ENCODE measurements at regions not wholly inside any gene's neighbourhood (a gene's known extent, or its start where the extent isn't known, plus 50 kb on each side); places are given as distances from the start of the nearest gene placed in this dataset.

DNA sequence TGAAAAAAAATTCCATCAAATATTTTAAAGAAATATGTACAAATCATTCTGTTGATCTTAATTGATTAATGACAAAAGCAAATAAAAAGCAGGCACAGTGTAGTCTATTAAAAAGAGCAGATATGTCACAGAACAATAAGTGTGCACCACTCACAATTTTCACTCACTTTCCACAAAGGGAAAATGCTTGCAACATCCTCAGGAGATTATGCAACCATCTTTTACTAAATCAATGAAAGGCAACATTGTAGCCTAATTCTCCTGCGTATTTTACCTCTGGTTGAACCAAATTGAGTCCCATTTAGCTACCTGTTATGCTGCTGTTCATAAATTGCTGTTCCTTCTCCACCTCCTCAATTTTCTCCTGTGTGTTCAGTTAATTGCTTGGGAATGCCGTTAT lies 1346.8 kb upstream of the PIK3C3 start:
- WGBS, 2 donors = 58 to 68% methylated on average over 2 of the region's 2 CpGs
- intact Hi-C loops (cut with DNase I; ENCODE audit: low total_unique reads) = no loop called here
- H3K36me3 ChIP-seq (ENCODE audit: low read depth, missing control alignments) = no peaks in the 10 kb centered on the region
- TF ChIP-seq POLR2A (IDR thresholded peaks at IDR 0.05) = no peak
- TF ChIP-seq CTCF (IDR thresholded peaks at IDR 0.05) = no peak
- no peak for DNase-seq
- H3K27ac ChIP-seq = no peak overlapping the region
- no peaks in the 10 kb centered on the region for H3K9me3 ChIP-seq
- H3K4me3 ChIP-seq = no peak overlapping the region
- H3K4me1 ChIP-seq = no peaks in the 10 kb centered on the region
- no peaks in the 10 kb centered on the region for H3K27me3 ChIP-seq

DNA sequence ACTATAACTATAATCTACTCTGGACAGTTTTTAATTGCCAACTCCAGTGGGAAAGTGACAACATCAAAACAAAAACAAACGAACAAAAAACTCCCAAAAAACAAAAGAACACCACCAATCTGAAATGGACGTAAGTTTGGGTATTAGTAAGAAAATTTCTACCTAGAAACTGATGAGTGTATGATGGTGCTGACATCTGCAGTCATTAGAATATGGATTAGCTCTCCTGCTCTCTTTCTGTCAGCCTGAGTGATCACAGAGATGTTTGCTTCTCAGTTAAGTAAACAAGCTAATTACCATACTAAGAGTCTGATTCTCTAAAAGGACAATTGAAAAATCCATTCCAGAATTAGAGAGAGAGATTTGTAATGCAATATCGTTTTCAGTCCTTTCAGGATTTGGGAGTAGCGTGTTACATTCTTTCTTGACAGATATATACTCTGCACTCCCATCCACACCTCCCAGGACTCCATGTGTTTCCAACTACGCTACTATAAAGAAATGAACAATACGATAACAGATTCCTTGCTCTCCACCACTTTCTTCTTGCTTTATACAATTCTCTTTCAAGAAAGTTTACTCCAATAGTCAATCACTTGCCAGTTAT lies 1347.4 kb upstream of the PIK3C3 start:
- no peak for DNase-seq

DNA sequence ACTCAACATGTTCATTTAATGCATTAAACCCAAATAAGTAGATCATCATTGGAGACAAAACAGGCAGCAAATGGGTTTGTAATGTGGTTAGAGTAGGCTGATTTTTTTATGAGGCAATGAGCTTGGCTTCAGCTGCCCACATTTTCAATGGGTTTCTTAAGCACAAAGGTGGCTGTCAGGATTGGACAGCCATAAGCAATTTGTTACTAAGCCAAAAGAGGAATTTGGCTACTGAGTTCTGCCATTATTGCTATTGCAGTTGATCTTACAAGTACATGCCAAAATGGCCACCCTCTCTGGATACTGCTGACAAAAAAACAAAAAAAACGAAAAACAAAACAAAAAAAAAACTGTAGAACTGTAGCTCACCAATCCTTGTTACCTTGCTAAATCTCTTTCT lies 1348.0 kb upstream of the PIK3C3 start:
- Histone ChIP-seq H3K4me1 (no peaks in the 10 kb centered on the region), H3K4me3 (no peak overlapping the region), H3K36me3 (ENCODE audit: low read depth, missing control alignments) (no peaks in the 10 kb centered on the region), H3K27me3 (no peaks in the 10 kb centered on the region), H3K27ac (no peak overlapping the region), H3K9me3 (no peaks in the 10 kb centered on the region)
- intact Hi-C loops (cut with DNase I; ENCODE audit: low total_unique reads) = no loop called here
- TF ChIP-seq POLR2A (IDR thresholded peaks at IDR 0.05) (no peak), CTCF (IDR thresholded peaks at IDR 0.05) (no peak)
- 56 to 81% methylated on average over 1 of the region's 1 CpG for WGBS, 2 donors
- DNase-seq = no peak

More for the DNA sequence above, 1347.4 kb upstream of the PIK3C3 start:
- no peaks in the 10 kb centered on the region for H3K4me1 ChIP-seq
- WGBS, 2 donors = 35 to 51% methylated on average over 6 of the region's 6 CpGs
- no peaks in the 10 kb centered on the region for H3K36me3 ChIP-seq (ENCODE audit: low read depth, missing control alignments)
- H3K4me3 ChIP-seq = no peak overlapping the region
- TF ChIP-seq CTCF (IDR thresholded peaks at IDR 0.05) = no peak
- no peak for TF ChIP-seq POLR2A (IDR thresholded peaks at IDR 0.05)
- intact Hi-C loops (cut with DNase I; ENCODE audit: low total_unique reads) = no loop called here
- H3K27me3 ChIP-seq = no peaks in the 10 kb centered on the region
- H3K27ac ChIP-seq = no peak overlapping the region
- no peaks in the 10 kb centered on the region for H3K9me3 ChIP-seq

GRCh38 chr18:40583671-40584070 lies 1371.4 kb upstream of the PIK3C3 start:
- no peak for TF ChIP-seq CTCF (IDR thresholded peaks at IDR 0.05)
- no peak for TF ChIP-seq POLR2A (IDR thresholded peaks at IDR 0.05)
- intact Hi-C loops (cut with DNase I; ENCODE audit: low total_unique reads) = no loop called here
- Histone ChIP-seq H3K27me3 (no peaks in the 10 kb centered on the region), H3K9me3 (no peaks in the 10 kb centered on the region), H3K4me3 (no peak overlapping the region), H3K36me3 (ENCODE audit: low read depth, missing control alignments) (no peaks in the 10 kb centered on the region), H3K27ac (no peak overlapping the region), H3K4me1 (no peaks in the 10 kb centered on the region)
- WGBS, 2 donors = 61 to 85% methylated on average over 9 to 12 of the region's 12 CpGs
- DNase-seq = no peak

GRCh38 chr18:40582105-40582504 lies 1372.9 kb upstream of the PIK3C3 start:
- H3K4me1 ChIP-seq = no peaks in the 10 kb centered on the region
- no peak overlapping the region for H3K4me3 ChIP-seq
- H3K27me3 ChIP-seq = no peaks in the 10 kb centered on the region
- H3K9me3 ChIP-seq = no peaks in the 10 kb centered on the region
- intact Hi-C loops (cut with DNase I; ENCODE audit: low total_unique reads) = no loop called here
- no peak for TF ChIP-seq POLR2A (IDR thresholded peaks at IDR 0.05)
- peak in 1 of 3 experiments; percentile 25 for TF ChIP-seq CTCF (IDR thresholded peaks at IDR 0.05)
- no peaks in the 10 kb centered on the region for H3K36me3 ChIP-seq (ENCODE audit: low read depth, missing control alignments)
- WGBS, 2 donors = 92 to 93% methylated on average over 1 of the region's 1 CpG
- no peak for DNase-seq
- no peak overlapping the region for H3K27ac ChIP-seq

Data from testis (tissue), 2 donors.